Limb (tissue), 2 donors: ENCODE measurements at regions not wholly inside any gene's neighbourhood (a gene's known extent, or its start where the extent isn't known, plus 50 kb on each side); places are given as distances from the start of the nearest gene placed in this dataset.
"Not testable (repeated sequence)": the region's sequence is repeated elsewhere in the genome, so short reads cannot be mapped to it uniquely, and the experiment has no call there.

ENCODE experiments used
- DNase-seq, 2 donors: peaks; one replicate each; pipeline ENCODE4 v3.0.0-alpha.2; 2016; ENCODE audit errors: extremely low spot score in 2 of 2

GRCh38 chr12:124129132-124129531 is 156.1 kb downstream of the ZNF664 start:
- no peak for DNase-seq

DNA sequence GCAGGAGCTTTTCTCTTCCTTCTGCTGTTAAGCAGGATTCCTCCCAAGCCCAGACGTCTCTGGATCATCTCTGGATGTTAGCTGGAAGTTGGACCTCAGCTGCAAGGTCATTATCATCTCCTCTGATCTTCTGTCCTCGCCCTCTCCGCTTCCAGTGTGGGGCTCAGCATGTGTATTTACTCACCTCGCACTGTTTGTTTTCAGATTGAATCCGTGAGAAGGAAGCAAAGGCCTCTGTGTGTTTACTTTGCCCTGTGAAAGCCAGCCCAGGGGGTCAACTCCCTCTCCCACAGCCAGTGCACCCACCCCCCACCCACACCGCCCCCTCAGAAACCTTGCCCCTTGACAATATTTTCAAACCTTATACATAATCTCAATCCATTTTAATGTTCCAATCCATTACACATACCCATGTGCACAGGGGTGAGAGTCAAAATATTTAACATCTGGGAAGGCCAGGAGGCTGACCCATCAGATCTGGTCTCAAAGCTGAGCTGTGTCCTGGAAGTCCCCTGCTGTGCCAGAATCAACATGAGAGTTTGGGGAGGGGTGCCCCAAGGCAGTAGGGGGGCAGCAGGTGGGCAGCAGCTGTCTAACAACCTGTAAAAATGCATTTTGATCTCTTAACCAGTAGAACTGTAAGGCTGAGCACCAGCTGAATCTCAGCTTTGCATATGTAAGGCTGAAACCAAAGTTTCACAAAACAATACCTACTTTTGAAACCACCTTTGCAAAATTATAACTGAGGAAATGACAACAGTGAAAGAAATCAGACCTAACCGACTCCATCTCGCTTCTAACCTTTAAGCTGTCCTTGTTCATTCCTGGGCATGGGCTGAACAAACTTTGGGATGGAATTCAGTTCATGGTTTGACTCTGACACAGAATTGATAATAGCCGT is 157.9 kb downstream of the ZNF664 start:
- no peak for DNase-seq

DNA sequence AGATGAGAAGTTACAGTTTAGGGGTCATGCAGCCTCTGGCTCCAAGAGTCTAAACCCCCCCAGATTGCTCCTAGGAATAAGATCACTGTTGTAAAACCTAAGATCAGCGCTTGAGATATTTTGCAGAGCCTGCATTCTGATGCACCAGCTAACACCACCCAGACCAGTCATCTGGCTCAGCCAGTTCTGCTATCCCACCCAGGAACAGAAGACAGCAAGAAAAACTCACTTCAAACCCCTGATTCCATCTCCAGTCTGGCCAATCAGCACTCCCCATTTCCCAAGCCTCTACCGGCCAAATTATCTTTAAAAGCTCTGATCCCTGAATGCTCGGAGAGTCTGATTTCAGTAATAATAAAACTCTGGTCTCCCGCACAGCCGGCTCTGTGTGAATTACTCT is 158.6 kb downstream of the ZNF664 start:
- no peak for DNase-seq

DNA sequence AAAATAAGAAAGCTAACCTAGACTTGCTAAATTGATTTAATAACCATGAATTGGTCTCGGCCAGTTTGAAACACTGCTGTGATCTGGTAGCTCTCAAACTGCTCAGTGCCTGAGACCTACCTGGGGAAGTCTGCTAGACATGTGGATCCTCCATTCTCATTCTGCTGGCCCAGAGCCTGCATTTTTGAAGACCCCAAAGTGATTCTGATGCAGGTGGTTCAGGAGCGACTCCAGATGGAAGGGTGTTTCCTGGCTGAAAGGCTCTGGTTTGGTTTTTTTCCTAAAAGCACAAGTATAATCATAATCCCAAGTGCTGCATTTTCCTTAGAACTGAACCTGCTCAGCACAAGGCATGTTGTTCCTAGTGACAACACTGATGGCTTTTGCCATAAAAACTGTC is 159.5 kb downstream of the ZNF664 start:
- no peak for DNase-seq

DNA sequence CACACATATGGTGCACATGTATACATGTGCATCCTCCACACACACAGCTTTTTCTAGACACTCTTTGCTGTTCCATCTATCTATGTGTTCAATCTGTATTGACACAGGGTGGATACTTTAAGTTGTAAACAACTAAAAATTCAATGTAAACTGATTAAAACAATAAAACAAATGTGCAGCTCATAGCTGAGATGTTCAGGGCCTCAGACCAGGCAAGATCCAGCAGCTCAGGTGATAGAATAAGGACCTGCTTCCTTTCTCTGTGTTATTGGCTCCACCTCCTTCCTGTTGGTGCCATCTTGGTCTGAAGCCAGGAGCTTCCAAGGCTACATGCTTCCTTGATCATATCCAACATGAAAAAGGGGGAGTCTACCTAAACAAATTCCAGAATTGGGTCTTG is 158.1 kb upstream of the RFLNA start:
- DNase-seq = no peak

GRCh38 chr12:124140944-124141486 is 153.9 kb upstream of the RFLNA start:
- DNase-seq = no peak

- not testable (repeated sequence) for DNase-seq
Measured at GRCh38 chr12:124141611-124142010, 153.3 kb upstream of the RFLNA start.

DNA sequence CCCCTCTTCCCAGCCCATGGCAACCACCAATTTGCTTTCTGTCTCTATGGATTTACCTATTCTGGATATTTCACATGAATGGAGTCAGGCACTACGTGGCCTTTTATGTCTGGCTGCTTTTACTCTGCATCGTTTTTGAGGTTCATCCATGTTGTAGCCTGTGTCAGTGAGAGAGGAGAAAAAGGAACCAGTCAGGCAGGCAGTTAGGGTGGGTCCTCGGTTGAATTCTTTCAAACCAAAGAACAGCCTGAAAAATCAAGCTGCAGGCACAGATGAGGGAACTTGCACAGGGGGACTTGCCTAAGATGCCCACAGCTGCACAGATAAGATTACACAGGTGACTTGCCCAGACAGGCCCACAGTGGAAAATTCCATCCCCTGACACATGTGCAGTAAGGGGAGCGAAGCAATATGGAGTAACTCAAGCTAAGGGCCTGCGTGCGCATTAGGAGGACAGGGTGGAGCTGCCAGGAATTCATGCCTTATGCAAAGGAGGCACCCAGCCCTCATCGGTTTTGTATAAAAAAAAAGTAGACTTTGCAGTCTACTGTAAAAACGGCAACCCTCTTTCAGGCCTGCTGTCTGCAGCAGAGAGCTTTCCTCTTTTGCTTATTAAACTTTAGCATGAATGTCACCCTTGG is 152.4 kb upstream of the RFLNA start:
- no peak for DNase-seq

DNA sequence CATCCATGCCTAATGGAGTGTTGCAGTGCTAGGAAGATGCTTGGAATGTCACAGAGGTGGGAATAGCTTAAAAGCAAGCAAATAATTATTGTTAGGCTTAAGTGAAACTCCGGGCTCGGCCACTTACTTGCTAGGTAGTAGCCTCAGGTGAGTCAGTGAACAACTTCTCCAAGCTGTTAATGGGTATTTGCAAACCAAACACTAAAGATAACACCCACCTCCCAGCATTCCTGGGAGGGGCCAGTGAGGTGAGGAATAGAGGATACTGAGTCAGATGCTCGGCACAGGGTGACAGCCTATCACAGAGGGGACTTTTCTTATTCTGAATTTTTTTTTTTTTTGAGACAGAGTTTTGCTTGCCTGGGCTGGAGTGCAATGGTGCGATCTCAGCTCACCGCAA is 151.2 kb upstream of the RFLNA start:
- no peak for DNase-seq

- no peak for DNase-seq
Measured at GRCh38 chr12:124144531-124145194, 150.2 kb upstream of the RFLNA start.

DNA sequence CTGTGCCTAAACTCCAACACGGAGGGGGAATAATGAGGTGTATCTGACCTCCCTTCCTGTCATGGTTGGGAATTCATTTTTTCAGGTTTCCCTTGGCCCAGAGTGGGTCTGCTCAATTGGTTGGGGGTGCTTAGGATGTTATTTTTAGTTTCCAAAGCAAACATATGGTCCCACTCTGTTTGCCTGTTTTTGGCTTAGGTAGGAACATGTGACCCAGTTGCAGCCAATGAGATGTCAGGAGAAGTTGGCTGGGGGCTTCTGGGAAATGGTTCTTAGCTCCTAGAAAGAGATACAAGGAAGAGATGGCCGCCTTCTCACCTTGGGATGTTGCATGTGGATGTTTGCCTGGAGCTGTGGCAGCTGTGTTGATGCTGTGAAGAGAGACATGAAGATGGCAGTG is 147.9 kb upstream of the RFLNA start:
- DNase-seq = no peak

DNA sequence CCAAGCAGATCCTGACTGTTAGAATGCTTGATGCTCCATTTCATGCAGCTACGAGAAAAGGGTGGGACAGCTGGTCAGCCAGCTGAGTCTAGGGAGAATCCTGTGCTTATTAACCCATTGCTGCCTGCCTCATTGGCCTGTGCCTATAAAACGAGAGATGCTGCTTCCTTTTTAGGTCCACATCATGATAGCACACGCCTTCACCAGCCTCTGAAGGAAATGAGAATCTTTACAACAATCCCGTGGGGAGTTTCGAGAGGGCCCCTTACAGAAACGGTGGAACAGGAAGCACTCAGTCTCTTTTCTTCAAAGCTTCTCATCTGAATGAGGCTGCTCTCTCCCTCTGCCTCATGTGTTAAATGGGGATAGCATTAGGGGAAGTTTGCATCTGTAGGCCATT is 147.3 kb upstream of the RFLNA start:
- DNase-seq = no peak

- DNase-seq = no peak
Measured at GRCh38 chr12:124148481-124149273, 146.2 kb upstream of the RFLNA start.

DNA sequence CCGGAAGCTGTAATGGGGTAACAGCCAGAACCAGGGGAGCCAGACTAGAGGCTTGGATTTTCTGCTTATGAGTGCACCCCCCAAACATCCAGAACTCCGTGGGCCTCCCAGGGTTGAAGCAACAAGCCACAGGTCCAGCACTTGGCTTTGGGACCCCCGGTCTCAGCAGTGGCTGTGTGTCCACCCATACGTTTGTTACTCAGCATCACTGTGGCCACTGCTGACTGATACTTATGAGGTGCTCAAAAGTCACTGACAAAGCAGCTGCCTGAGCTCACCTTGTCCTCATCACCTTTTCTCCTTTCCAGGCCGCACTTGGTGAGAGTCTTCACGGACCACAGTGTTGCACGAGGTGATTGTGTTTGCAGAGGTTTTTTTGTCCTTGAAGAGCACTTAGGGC is 145.6 kb upstream of the RFLNA start:
- no peak for DNase-seq

DNA sequence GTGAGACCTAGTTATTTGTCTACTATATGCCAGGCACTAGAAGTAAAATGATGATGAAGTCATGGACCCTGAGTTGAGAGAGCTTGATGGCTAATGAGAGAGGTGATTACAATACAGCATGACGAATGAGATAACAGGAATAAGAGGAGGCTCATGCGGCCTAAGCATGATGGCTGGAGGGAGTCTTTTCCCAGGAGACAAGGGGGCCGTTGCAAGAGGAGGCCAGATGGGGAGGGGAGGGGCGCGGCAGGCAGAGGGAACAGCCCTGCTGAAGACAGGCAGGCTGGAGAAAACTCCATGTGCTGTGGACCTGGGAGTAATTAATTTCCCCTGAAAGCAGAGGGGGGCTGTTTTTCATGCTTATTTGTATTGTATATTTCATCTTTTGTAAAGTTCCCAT is 144.7 kb upstream of the RFLNA start:
- no peak for DNase-seq

- no peak for DNase-seq
Measured at GRCh38 chr12:124151583-124151982, 143.3 kb upstream of the RFLNA start.

- DNase-seq = peak in 1 of 2 donors; percentile 66
Measured at GRCh38 chr12:124152731-124153130, 142.2 kb upstream of the RFLNA start.

DNA sequence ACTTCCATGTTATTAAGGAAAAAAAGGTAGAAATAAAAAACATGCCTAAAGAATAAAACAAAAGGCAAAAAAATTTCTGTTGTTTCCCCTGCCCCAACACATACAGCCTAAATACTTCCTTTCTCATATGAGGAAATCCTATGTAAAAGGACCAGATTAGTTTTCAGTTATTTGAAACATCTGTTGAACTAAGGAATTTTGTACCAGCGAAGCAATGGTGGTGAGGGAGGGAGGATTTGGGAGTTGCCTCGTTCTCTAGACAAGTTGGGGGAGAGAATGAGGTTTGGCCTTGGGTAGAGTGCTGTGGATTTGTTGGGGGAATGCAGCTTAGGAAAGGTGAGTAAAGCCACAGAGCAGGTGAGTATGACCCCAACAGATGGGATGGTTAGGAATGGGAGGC is 141.5 kb upstream of the RFLNA start:
- DNase-seq = no peak

DNA sequence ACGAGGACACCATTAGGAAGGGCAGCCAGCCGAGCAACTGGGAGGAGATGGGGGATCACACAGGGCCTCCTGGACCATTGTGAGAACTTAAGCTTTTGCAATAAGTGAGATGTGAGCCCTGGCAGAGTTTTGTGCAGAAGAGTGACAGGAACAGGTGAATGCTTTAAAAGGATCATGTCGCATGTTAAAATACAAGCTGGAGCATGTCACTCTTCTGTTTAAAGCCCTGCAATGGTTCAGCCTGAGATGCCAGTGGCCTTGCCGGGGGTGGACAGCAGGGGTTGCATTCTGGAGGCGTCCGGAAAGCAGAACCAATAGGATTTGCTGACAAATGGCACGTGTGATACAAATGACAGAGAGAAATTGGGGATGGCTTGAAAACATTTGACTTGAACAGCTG is 137.5 kb upstream of the RFLNA start:
- DNase-seq = no peak

GRCh38 chr12:124159655-124160054 is 135.2 kb upstream of the RFLNA start:
- DNase-seq = no peak

GRCh38 chr12:124160097-124160756 is 134.7 kb upstream of the RFLNA start:
- DNase-seq = peak; percentile 60 to 64
